Hepatocyte (in vitro differentiated cells): ENCODE measurements at regions not wholly inside any gene's neighbourhood (a gene's known extent, or its start where the extent isn't known, plus 50 kb on each side); places are given as distances from the start of the nearest gene placed in this dataset.

Experiments used
- DNase-seq: peaks from one replicate; pipeline ENCODE4 v3.0.0-alpha.2; 2016; ENCODE audit warnings: low spot score
- H2AFZ ChIP-seq: fragments of 200-600 bp; sonication (generic); 2 replicates; pipeline ENCODE4 v1.6.0; 2016; ENCODE audit warnings: antibody characterized with exemption, mild to moderate bottlenecking
- H3K27ac ChIP-seq: fragments of 200-600 bp; sonication (generic); 2 replicates; pipeline ENCODE4 v1.5.1; 2016; ENCODE audit warnings: mild to moderate bottlenecking
- H3K27me3 ChIP-seq: fragments of 200-600 bp; sonication (generic); 2 replicates; pipeline ENCODE4 v1.6.1; 2016
- H3K36me3 ChIP-seq: fragments of 200-600 bp; sonication (generic); replicated peaks from 2 replicates; pipeline ENCODE4 v1.5.1; 2016; ENCODE audit warnings: low read depth; ENCODE audit not compliant: insufficient read depth
- H3K4me1 ChIP-seq: fragments of 200-600 bp; sonication (generic); 2 replicates; pipeline ENCODE4 v1.5.1; 2016; ENCODE audit warnings: mild to moderate bottlenecking, moderate library complexity; ENCODE audit not compliant: insufficient read depth
- H3K4me2 ChIP-seq: fragments of 200-600 bp; sonication (generic); 2 replicates; pipeline ENCODE4 v1.6.0; 2016
- H3K4me3 ChIP-seq: fragments of 200-600 bp; sonication (generic); 2 replicates; pipeline ENCODE4 v1.5.1; 2016; ENCODE audit warnings: mild to moderate bottlenecking
- H3K79me2 ChIP-seq: fragments of 200-600 bp; sonication (generic); 2 replicates; pipeline ENCODE4 v1.6.0; 2017; ENCODE audit warnings: mild to moderate bottlenecking
- H3K9me2 ChIP-seq: fragments of 200-600 bp; sonication (generic); replicated peaks from 2 replicates; pipeline ENCODE4 v1.6.0; 2017; ENCODE audit warnings: mild to moderate bottlenecking; ENCODE audit not compliant: insufficient read depth
- H3K9me3 ChIP-seq: fragments of 200-600 bp; sonication (generic); 2 replicates; pipeline ENCODE4 v1.5.1; 2016; ENCODE audit warnings: low read depth, mild to moderate bottlenecking
- H4K20me1 ChIP-seq: fragments of 200-600 bp; sonication (generic); 2 replicates; pipeline ENCODE4 v1.6.0; 2016; ENCODE audit warnings: mild to moderate bottlenecking; ENCODE audit not compliant: insufficient read depth, poor library complexity, severe bottlenecking
- CTCF ChIP-seq: fragments of 200-600 bp; sonication (generic); IDR thresholded peaks from 2 replicates; pipeline ENCODE4 v1.5.1; 2016; ENCODE audit warnings: antibody characterized with exemption, mild to moderate bottlenecking; ENCODE audit not compliant: poor library complexity
- EZH2 ChIP-seq: fragments of 200-600 bp; sonication (generic); IDR thresholded peaks from 2 replicates; pipeline ENCODE4 v1.6.1; 2016; ENCODE audit warnings: antibody characterized with exemption, mild to moderate bottlenecking, borderline replicate concordance
- EZH2phosphoT487 ChIP-seq: fragments of 200-600 bp; sonication (generic); IDR thresholded peaks from one replicate; pipeline ENCODE4 v1.6.1; 2018; ENCODE audit warnings: antibody characterized with exemption, mild to moderate bottlenecking, low read depth, moderate library complexity; ENCODE audit not compliant: unreplicated experiment, severe bottlenecking
- WGBS: methylation state at CpG from one replicate; pipeline ENCODE4 v1.1.6; 2016; ENCODE audit warnings: low lambda C conversion rate; ENCODE audit errors: missing lambda C conversion rate; 5-methylcytosine and 5-hydroxymethylcytosine counted together

- no peak for TF ChIP-seq EZH2phosphoT487
- no peak for TF ChIP-seq EZH2
- TF ChIP-seq CTCF = no peak
- no peak for DNase-seq
- H3K79me2 ChIP-seq = no peaks in the 10 kb centered on the region
- no peaks in the 10 kb centered on the region for H3K36me3 ChIP-seq
- no peaks in the 10 kb centered on the region for H3K27me3 ChIP-seq
- no peaks in the 10 kb centered on the region for H3K9me3 ChIP-seq
- H3K4me1 ChIP-seq = peaks cover 15% of the 10 kb centered on the region
- no peak overlapping the region for H3K4me3 ChIP-seq
- H4K20me1 ChIP-seq = no peaks in the 10 kb centered on the region
- H2AFZ ChIP-seq = no peak overlapping the region
- no peak overlapping the region for H3K4me2 ChIP-seq
- H3K27ac ChIP-seq = no peak overlapping the region
- no peaks in the 10 kb centered on the region for H3K9me2 ChIP-seq
- 89% methylated on average over 4 of the region's 4 CpGs for WGBS
These were observed 379.5 kb upstream of the SEMA6D start for GRCh38 chr15:47337836-47338235.

GRCh38 chr15:47338771-47339170, 378.5 kb upstream of the SEMA6D start:
- Histone ChIP-seq H3K79me2 (no peaks in the 10 kb centered on the region), H3K9me2 (no peaks in the 10 kb centered on the region), H3K4me1 (peaks cover 6% of the 10 kb centered on the region), H3K36me3 (no peaks in the 10 kb centered on the region), H3K4me3 (no peak overlapping the region), H2AFZ (no peak overlapping the region), H3K27ac (no peak overlapping the region), H3K9me3 (no peaks in the 10 kb centered on the region), H3K27me3 (no peaks in the 10 kb centered on the region), H4K20me1 (no peaks in the 10 kb centered on the region), H3K4me2 (no peak overlapping the region)
- no peak for TF ChIP-seq CTCF
- no peak for TF ChIP-seq EZH2
- no peak for TF ChIP-seq EZH2phosphoT487
- no peak for DNase-seq
- 89% methylated on average over 3 of the region's 3 CpGs for WGBS

- TF ChIP-seq EZH2 (no peak), EZH2phosphoT487 (no peak), CTCF (no peak)
- H3K9me2 ChIP-seq = no peaks in the 10 kb centered on the region
- H3K4me2 ChIP-seq = no peak overlapping the region
- no peak overlapping the region for H3K27ac ChIP-seq
- no peak for DNase-seq
- no peaks in the 10 kb centered on the region for H3K79me2 ChIP-seq
- no peaks in the 10 kb centered on the region for H3K27me3 ChIP-seq
- no peak overlapping the region for H3K4me3 ChIP-seq
- no peaks in the 10 kb centered on the region for H3K4me1 ChIP-seq
- no peaks in the 10 kb centered on the region for H4K20me1 ChIP-seq
- no peaks in the 10 kb centered on the region for H3K9me3 ChIP-seq
- 73% methylated on average over 4 of the region's 4 CpGs for WGBS
- H2AFZ ChIP-seq = no peak overlapping the region
- H3K36me3 ChIP-seq = no peaks in the 10 kb centered on the region
These were observed 377.3 kb upstream of the SEMA6D start for GRCh38 chr15:47339800-47340570.
